NCI-H1092 treated with DMSO at 0.1 percent for 48 hours (cell line): ENCODE measurements at regions not wholly inside any gene's neighbourhood (a gene's known extent, or its start where the extent isn't known, plus 50 kb on each side); places are given as distances from the start of the nearest gene placed in this dataset.
"Not testable (repeated sequence)": the region's sequence is repeated elsewhere in the genome, so short reads cannot be mapped to it uniquely, and the experiment has no call there.

Experiments
- DNase-seq: peaks from one replicate; lab custom pipeline; 2025; lab: John Stamatoyannopoulos, UW

- DNase-seq: no peak
Observed at GRCh38 chr3:159657176-159657575, 331.5 kb upstream of the IL12A start.

GRCh38 chr3:159657629-159658028 is 331.0 kb upstream of the IL12A start:
- no peak for DNase-seq

- no peak for DNase-seq
Observed at GRCh38 chr3:159660326-159660725, 328.3 kb upstream of the IL12A start.

GRCh38 chr3:159660901-159661300 is 327.7 kb upstream of the IL12A start:
- DNase-seq: no peak

GRCh38 chr3:159662549-159662948 is 326.1 kb upstream of the IL12A start:
- no peak for DNase-seq

DNA sequence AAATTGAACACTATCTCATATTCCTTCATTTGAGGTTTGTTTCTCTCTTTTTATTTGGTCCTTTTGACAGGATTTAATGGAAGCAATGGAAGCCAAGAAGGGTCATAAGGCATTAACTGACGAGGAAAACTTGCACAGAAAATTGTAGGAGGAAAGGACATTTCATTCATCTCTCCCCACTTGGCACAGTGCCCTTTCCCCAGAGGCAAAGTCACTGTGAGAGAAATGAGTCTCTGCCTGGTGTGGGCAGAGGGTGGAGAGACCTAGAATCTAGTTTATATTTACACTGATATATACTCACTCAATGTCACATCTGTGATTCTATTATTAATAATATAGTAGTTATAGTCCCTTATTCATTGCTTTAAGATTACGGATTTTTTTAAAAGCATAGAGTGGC is 324.6 kb upstream of the IL12A start:
- no peak for DNase-seq

DNA sequence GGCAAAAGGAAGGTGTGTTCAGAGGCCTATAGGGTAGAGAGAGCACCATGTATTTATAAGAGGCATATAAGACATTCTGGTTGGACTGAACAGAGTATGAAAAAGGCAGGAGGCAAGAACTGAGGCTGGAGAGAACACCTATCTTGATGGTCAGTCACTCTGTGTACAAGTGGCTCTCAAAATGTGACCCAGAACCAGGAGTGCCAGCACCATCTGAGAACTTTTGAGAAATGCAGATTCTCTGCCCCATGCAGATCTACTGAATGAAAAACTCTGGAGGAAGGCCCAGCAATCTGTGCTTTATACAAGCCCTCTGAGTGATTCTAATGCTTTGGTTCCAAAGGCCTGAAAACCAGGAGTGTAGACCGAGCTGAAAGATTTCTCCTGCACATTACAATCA is 324.0 kb upstream of the IL12A start:
- no peak for DNase-seq

DNA sequence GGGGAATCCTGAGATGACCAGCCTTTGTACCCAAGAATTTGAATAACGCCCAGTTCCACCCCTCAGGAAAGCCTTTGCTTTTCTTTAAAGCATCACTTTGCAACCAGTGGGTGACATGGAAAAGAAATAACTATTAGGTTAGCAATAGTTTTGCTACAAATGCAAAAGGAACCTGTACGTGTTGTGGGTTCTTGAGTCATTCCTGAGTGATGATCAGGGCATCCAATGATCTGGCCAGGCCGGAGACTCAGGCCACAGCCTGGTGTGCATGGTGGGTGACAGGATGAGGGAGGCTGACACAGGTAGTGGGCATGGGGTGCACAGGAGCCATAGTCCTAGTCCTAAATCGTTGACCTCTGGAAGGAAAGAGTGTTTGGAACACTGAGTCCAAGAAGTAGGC is 321.4 kb upstream of the IL12A start:
- no peak for DNase-seq

DNA sequence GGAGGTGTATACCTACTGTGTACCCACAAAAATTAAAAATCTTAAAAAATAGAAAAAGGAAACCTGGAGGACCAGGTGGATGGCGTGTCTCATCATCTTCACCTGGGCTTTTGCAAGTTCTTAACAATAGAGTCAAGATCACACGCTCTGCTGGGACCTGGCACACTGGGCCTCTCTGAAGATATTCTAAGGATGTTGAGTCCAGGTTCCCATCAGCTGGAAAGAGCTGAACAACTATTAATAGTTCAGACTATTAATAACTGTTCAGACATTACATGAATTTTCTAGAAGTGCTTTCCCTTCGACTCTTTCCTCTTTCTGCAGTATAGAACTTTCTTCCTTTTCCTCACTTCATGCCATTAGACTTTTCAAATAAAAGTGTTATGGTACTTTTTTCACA is 320.2 kb upstream of the IL12A start:
- no peak for DNase-seq

DNA sequence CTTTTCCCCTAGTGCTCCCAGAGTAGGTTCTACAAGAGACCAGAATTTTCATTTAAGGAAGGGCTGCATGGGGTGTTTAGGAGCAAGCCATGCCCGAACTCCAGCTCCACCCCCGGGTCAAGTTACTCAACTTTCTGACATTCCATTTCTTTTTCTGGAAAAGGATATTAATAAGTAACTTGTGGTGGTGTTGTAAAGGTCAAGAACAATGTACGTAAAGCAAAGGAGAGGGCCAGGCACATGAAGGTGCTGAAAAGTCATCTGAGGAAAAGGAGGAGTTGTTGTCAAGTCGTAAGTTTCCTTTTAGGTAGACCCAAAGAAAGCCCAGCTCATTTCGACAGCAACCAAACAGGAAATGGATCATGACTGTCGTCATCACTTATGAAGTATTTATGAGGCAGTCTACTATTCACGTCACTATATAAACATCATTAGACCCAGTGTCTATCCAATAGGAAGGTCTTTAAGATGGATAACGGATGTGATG is 319.6 kb upstream of the IL12A start:
- DNase-seq: no peak

DNA sequence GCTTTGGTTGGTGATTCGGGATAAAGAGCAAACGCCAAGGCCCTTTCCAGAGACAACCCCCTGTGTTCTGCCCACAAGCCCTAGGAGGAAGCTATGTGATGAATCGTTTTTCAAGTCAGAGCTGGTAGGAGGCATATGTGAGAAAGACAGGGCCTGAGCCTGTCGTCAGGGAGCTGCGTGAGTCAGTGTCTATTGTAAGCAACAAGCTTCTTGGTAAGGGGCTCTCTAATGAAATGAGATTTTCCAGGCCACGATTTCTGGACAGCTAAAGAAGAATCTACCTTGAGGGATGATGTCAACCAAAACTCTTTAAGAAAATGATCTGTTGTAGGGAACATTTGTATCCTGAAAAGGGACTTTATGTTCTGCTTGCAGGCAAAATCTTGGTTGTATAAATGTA is 318.9 kb upstream of the IL12A start:
- DNase-seq: no peak

DNA sequence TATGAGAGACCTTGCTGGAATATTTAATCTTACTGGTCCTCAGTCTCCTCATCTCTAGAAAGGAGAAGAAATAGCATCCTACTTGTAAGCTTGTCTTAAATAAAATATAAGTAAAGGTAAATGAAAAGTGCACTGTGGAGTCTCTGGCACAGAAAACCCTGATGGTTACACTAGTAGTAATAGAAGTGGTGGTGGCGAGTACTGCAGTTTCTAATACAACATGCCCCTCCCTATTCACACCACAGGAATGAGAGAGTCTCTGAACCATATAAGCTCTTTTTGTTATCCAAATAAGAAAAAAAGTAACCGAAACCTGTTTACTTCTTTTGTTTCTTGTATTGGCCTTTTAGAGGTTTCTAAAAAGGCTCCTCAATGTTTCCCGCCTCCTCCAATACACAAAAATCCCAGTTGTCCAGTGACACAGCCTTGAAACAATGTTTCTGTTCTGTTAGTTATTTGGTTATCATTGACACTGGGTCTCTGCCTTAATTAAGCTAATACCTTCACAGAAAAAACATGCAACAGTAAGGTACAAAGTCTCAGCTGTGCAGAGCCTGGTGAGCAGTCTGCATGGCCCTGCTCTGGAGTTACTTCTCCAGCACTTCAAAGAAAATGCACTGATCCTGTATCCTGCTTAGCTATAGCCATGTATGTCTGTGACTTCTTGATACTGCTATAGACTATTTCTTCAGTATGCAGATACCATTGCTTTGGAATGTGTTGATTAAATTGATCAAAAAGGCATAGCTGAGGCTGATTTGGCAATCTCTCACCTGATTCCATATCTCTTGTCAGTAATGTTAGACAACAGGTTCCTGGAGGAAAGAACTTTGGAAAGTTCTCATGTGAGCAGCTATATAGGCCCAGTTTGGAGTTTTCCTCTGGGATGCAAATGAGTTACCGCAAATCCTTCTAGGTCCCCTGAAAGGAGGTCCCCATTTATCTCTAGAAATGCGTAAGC is 315.6 kb upstream of the IL12A start:
- DNase-seq: no peak

DNA sequence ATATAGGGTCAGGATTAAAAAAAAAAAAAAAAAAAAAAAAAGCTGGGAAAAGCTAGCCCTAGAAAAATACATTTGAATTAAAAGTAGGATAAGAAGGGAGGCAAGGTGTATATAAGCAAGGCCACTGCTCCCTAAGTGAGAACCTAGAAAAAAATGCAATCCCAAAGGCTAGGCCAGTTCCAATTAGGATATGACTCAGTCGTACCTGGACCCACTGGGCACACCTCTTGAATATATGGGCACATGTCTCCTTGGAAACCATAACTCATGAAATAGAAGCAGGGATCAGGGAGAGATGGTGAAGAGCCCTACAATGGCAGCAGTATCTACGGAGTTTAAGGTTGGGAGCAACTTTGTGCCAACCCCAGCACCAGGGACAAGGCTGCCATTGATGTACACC is 314.1 kb upstream of the IL12A start:
- DNase-seq: no peak

DNA sequence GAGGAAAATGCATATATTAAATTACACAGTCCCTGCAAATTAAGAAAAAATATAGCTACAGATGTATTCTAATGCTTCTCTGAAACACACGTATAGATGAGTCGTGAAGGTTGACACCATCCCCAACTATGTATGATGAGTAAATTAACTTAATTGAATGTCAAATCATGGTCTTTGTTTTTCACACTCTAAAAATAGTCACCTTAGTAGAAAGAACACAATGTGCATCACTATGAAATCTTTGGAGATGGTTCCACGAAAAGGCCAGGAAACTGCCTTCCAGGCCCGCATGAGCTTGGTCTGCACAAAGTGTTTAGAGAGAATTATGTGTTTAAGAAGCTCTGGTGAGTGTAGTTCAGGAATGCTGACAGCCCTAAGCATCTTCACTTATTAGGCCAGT is 313.4 kb upstream of the IL12A start:
- no peak for DNase-seq

DNA sequence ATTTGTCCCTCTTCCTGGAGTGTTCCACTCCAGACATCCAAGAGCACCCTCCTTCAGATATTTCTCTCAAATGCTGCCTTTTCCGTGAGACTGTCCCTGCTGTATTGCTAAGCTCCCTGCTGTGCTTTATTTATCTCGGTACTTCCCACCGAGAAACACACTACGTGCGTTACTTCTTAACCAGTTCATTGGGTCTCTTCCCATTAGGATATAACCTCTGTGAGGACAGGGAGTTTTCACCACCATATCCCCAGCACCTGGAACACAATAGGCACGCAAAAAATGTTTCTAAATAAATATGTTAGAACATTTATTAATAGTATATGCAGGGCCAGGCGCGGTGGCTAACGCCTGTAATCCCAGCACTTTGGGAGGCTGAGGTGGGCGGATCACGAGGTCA is 308.7 kb upstream of the IL12A start:
- no peak for DNase-seq

GRCh38 chr3:159681717-159682116 is 306.9 kb upstream of the IL12A start:
- not testable (repeated sequence) for DNase-seq

DNA sequence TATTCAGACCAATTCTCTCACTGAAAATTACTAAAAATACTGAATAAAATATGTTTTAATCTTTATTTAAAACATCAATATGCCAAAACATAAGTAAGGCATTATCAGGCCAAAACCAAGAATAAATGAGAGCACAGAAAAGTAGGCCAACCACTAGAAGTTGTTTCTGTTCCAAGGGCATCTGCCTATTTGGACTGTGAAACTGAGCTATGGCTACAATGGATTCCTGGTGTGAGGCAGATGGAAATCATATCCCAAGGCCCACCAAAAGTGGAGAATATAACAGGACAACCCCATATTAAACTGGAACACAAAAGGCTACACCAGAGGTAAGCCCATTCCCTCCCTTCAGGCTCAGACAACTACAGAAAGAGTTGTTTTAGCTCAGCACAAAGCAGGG is 302.8 kb upstream of the IL12A start:
- no peak for DNase-seq

- DNase-seq: no peak
Observed at GRCh38 chr3:159693226-159693625, 295.4 kb upstream of the IL12A start.

DNA sequence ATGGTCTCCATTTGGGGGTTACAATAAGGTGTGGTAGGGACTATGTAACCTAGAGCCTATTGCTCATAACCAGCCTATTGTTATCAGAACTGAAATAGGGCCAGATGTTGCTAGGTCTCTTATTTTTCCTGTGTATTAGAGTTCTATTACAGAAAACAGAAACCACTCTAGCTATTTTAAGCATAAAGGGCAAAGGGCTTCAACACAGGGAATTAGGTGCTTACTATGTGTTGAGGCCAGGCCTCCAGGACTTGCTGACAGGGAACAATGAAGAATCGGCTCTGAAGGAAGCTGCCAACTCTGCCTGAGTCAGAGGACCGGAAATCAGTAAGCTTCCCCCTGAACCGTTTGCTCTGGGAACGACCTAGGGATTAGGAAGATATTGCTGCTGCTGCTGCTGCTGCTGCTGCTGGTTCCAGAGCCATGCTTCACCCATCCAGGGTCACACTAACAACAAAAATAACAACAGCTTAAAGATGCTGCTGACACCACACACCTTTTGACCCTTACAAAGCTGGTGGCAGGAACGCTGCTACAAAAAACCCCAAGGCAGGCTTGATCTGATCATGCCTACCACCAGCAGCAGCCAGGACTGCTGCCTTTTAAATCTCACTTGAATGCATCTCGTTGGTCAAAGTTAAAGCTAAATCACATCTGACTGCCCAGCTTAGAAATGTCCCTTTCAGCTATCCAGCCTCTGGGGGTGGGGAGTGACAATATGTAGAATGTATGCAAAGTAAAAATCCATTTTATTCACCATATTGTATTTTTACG is 276.9 kb upstream of the IL12A start:
- DNase-seq: no peak

DNA sequence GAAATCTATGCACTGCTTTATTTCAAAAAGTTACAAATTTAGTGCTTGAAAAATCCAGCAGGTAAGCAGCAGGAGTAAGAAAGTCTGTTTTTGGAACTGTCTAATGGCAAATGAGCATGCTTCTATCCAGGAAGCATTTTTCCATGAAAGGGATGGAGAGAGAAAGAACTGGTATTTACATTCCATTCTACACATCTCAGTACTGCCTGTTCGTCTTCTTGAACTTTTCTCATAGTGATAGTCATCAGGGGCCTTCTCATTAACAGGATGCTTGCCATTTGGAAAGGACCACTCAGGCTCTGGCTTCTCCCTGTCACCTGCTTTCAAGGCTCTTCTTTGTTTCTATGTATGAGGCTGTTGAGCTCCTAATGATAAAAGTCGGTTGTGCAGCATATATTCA is 267.3 kb upstream of the IL12A start:
- DNase-seq: no peak

- DNase-seq: no peak
Observed at GRCh38 chr3:159723295-159723694, 265.3 kb upstream of the IL12A start.

DNA sequence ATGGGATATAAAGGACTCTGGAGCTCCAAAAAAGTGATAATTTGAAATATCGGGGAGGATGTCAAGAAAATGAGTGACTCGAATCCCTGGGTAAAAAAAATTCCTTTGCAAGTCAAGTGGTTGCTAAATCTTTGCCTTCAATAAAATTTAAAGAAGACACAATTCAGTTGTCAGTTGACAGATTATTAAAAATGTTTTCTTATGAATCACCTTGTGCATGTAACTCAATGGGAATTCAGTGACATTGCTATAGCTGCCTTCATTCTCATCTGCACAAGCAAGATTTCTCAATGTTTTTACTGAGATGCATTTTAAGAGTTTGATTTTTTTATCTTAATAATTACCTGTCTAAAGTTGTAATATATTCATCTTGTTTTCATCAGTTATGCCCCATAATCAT is 264.0 kb upstream of the IL12A start:
- DNase-seq: no peak
